GM12878 (cell line): ENCODE measurements at regions not wholly inside any gene's neighbourhood (a gene's known extent, or its start where the extent isn't known, plus 50 kb on each side); places are given as distances from the start of the nearest gene placed in this dataset.

ENCODE experiments used
- ATAC-seq: fragments of 200-7000 bp; cut with Tn5 transposase; 3 replicates; pipeline ENCODE4 v1.9.1; 2020; ENCODE audit warnings: mild to moderate bottlenecking, moderate library complexity
- BruUV-seq: library from RNA; stranded (reverse); fragments of 400-500 nt; replicated peaks from 2 replicates; lab custom pipeline; 2021; lab: Mats Ljungman, UMichigan
- CTCF ChIA-PET: fragments of 300-600 bp; sonication (Branson Sonifier 250); formaldehyde crosslinking; extraction: SDS; loops from one replicate; lab custom pipeline; 2021; ENCODE audit warnings: inconsistent platforms; lab: Yijun Ruan, JAX
- POLR2A ChIA-PET: fragments of 350-600 bp; formaldehyde crosslinking; extraction: SDS; loops from one replicate; lab custom pipeline; 2021; ENCODE audit warnings: inconsistent platforms; lab: Charles Lee
- RAD21 ChIA-PET: fragments of 300-600 bp; sonication (Branson Sonifier 250); formaldehyde crosslinking; loops from one replicate; lab custom pipeline; 2023; ENCODE audit warnings: antibody characterized with exemption; ENCODE audit not compliant: unreplicated experiment; lab: Charles Lee
- SMC1A ChIA-PET: fragments of 300-600 bp; sonication (Branson Sonifier 250); formaldehyde crosslinking; loops from one replicate; lab custom pipeline; 2023; ENCODE audit not compliant: unreplicated experiment, uncharacterized antibody; lab: Charles Lee
- DNase-seq: peaks from one replicate; pipeline ENCODE4 v3.0.0-alpha.2; 2011; ENCODE audit warnings: low read depth, low spot score
- FAIRE-seq: peaks from 3 replicates; lab custom pipeline; 2011; peaks lifted over from hg19 to GRCh38; lab: Jason Lieb, UNC
- H2AFZ ChIP-seq: 2 replicates; pipeline ENCODE4 v1.6.0; 2011; ENCODE audit warnings: low read depth, low read length, control low read depth; ENCODE audit not compliant: control insufficient read depth
- H3K27ac ChIP-seq: 2 replicates; pipeline ENCODE4 v1.5.1; 2011; ENCODE audit warnings: control low read depth; ENCODE audit not compliant: control insufficient read depth, insufficient read depth
- H3K27me3 ChIP-seq, 2 experiments: replicated peaks in 1 of 2; 2 replicates each; pipeline versions ENCODE4 v1.6.0 to v1.6.1; 2011; ENCODE audit warnings: low read length in 1 of 2; ENCODE audit not compliant: control insufficient read depth in 2 of 2, insufficient read depth in 2 of 2
- H3K36me3 ChIP-seq, 2 experiments: 2 replicates each; pipeline ENCODE4 v1.5.1; 2011; ENCODE audit warnings: low read length in 1 of 2; ENCODE audit not compliant: control insufficient read depth in 2 of 2, insufficient read depth in 2 of 2
- H3K4me1 ChIP-seq: 2 replicates; pipeline ENCODE4 v1.6.1; 2011; ENCODE audit warnings: mild to moderate bottlenecking, low read length, moderate library complexity, mixed read lengths; ENCODE audit not compliant: control insufficient read depth, insufficient read depth
- H3K4me2 ChIP-seq: 2 replicates; pipeline ENCODE4 v1.6.0; 2011; ENCODE audit warnings: control low read depth; ENCODE audit not compliant: control insufficient read depth, insufficient read depth
- H3K4me3 ChIP-seq: fragments of 200-600 bp; sonication (generic); 2 replicates; pipeline ENCODE4 v1.5.1; 2016
- H3K79me2 ChIP-seq: 2 replicates; pipeline ENCODE4 v1.6.0; 2011; ENCODE audit warnings: low read length; ENCODE audit not compliant: control insufficient read depth, insufficient read depth
- H3K9ac ChIP-seq: 2 replicates; pipeline ENCODE4 v1.8.0; 2011; ENCODE audit warnings: low read length, control low read depth, mixed read lengths; ENCODE audit not compliant: control insufficient read depth, insufficient read depth
- H3K9me3 ChIP-seq: replicated peaks from 3 replicates; pipeline ENCODE4 v1.5.1; 2011; ENCODE audit warnings: mild to moderate bottlenecking, low read length; ENCODE audit not compliant: control insufficient read depth, insufficient read depth
- H4K20me1 ChIP-seq: 2 replicates; pipeline ENCODE4 v1.6.0; 2011; ENCODE audit not compliant: control insufficient read depth, insufficient read depth
- KLF5 ChIP-seq: fragments of 450-650 bp; IDR thresholded peaks from 2 replicates; pipeline ENCODE4 v1.6.1; 2014; ENCODE audit warnings: mild to moderate bottlenecking; ENCODE audit not compliant: partially characterized antibody
- MYC ChIP-seq: IDR thresholded peaks from 2 replicates; pipeline ENCODE4 v1.6.1; 2011; ENCODE audit warnings: mild to moderate bottlenecking, low read length, moderate library complexity, inconsistent platforms; ENCODE audit not compliant: insufficient read depth, insufficient replicate concordance, insufficient read length, severe bottlenecking
- SKIL ChIP-seq: fragments of 450-650 bp; IDR thresholded peaks from 2 replicates; pipeline ENCODE4 v1.6.1; 2017; ENCODE audit warnings: mild to moderate bottlenecking, low read depth, inconsistent platforms; ENCODE audit not compliant: poor library complexity, severe bottlenecking
- SMAD5 ChIP-seq: IDR thresholded peaks from 2 replicates; pipeline ENCODE4 v1.6.1; 2016; ENCODE audit warnings: antibody characterized with exemption, low read depth
- SREBF1 ChIP-seq: IDR thresholded peaks from 2 replicates; pipeline ENCODE4 v1.6.1; 2012; ENCODE audit warnings: mild to moderate bottlenecking, low read length
- WGBS: methylation state at CpG from one replicate; pipeline ENCODE4 v1.1.6; 2016; ENCODE audit warnings: low lambda C conversion rate; ENCODE audit not compliant: insufficient replicate concordance, insufficient coverage; ENCODE audit errors: missing lambda C conversion rate; 5-methylcytosine and 5-hydroxymethylcytosine counted together
- in situ Hi-C: fragments of 300-500 bp; cut with MboI; formaldehyde crosslinking; loops from 9 replicates; pipeline ENCODE4 v1.14.3; 2018; ENCODE audit warnings: mixed read lengths
- intact Hi-C: fragments of 100-400 bp; cut with micrococcal nuclease; formaldehyde crosslinking; loops from one replicate; pipeline ENCODE4 v1.14.2; 2022; ENCODE audit not compliant: unreplicated experiment
- TF ChIP-seq, protein P1 (sequence below): fragments of 450-650 bp; IDR thresholded peaks from 2 replicates; pipeline ENCODE4 v1.6.1; 2016; ENCODE audit warnings: mild to moderate bottlenecking, moderate library complexity, borderline replicate concordance
- TF ChIP-seq, protein P2 (sequence below): IDR thresholded peaks from 2 replicates; pipeline ENCODE4 v1.6.1; 2012; ENCODE audit warnings: low read length, inconsistent platforms

GRCh38 chr6:168827586-168827871, 386.5 kb downstream of the SMOC2 start:
- TF ChIP-seq, protein P1, sequence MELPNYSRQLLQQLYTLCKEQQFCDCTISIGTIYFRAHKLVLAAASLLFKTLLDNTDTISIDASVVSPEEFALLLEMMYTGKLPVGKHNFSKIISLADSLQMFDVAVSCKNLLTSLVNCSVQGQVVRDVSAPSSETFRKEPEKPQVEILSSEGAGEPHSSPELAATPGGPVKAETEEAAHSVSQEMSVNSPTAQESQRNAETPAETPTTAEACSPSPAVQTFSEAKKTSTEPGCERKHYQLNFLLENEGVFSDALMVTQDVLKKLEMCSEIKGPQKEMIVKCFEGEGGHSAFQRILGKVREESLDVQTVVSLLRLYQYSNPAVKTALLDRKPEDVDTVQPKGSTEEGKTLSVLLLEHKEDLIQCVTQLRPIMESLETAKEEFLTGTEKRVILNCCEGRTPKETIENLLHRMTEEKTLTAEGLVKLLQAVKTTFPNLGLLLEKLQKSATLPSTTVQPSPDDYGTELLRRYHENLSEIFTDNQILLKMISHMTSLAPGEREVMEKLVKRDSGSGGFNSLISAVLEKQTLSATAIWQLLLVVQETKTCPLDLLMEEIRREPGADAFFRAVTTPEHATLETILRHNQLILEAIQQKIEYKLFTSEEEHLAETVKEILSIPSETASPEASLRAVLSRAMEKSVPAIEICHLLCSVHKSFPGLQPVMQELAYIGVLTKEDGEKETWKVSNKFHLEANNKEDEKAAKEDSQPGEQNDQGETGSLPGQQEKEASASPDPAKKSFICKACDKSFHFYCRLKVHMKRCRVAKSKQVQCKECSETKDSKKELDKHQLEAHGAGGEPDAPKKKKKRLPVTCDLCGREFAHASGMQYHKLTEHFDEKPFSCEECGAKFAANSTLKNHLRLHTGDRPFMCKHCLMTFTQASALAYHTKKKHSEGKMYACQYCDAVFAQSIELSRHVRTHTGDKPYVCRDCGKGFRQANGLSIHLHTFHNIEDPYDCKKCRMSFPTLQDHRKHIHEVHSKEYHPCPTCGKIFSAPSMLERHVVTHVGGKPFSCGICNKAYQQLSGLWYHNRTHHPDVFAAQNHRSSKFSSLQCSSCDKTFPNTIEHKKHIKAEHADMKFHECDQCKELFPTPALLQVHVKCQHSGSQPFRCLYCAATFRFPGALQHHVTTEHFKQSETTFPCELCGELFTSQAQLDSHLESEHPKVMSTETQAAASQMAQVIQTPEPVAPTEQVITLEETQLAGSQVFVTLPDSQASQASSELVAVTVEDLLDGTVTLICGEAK: no peak
- TF ChIP-seq SMAD5 (no peak), MYC (no peak), SKIL (no peak), SREBF1 (no peak), KLF5 (no peak)
- TF ChIP-seq, protein P2, sequence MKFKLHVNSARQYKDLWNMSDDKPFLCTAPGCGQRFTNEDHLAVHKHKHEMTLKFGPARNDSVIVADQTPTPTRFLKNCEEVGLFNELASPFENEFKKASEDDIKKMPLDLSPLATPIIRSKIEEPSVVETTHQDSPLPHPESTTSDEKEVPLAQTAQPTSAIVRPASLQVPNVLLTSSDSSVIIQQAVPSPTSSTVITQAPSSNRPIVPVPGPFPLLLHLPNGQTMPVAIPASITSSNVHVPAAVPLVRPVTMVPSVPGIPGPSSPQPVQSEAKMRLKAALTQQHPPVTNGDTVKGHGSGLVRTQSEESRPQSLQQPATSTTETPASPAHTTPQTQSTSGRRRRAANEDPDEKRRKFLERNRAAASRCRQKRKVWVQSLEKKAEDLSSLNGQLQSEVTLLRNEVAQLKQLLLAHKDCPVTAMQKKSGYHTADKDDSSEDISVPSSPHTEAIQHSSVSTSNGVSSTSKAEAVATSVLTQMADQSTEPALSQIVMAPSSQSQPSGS: no peak
- Histone ChIP-seq H3K4me1 (no peaks in the 10 kb centered on the region), H3K27me3 (no peaks in the 10 kb centered on the region), H3K9me3 (no peaks in the 10 kb centered on the region; the same call in 2 of the 3 replicates), H3K4me2 (no peak overlapping the region), H3K36me3 (no peaks in the 10 kb centered on the region), H3K9ac (no peak overlapping the region), H4K20me1 (no peaks in the 10 kb centered on the region), H3K79me2 (no peaks in the 10 kb centered on the region), H3K4me3 (no peak overlapping the region), H3K27ac (no peak overlapping the region), H2AFZ (no peak overlapping the region)
- intact Hi-C loops (no loop called here), in situ Hi-C loops (no loop called here)
- ChIA-PET CTCF (no interaction called here), SMC1A (no interaction called here), POLR2A (no interaction called here), RAD21 (no interaction called here)
- WGBS: 7% methylated on average over 4 of the region's 4 CpGs
- no TSS peak for BruUV-seq
- no peak for DNase-seq
- FAIRE-seq: no peak
- ATAC-seq: no peak
